ENCODE measurements at regions not wholly inside any gene's neighbourhood (a gene's known extent, or its start where the extent isn't known, plus 50 kb on each side); places are given as distances from the start of the nearest gene placed in this dataset.
"Not testable (repeated sequence)": the region's sequence is repeated elsewhere in the genome, so short reads cannot be mapped to it uniquely, and the experiment has no call there.

GRCh38 chrX:122835886-122836285, 348.2 kb upstream of the GRIA3 start:
- DNase-seq, result no peak

- DNase-seq, result no peak
Observed at GRCh38 chrX:122850326-122850725, 333.8 kb upstream of the GRIA3 start.

GRCh38 chrX:122856205-122856604, 327.9 kb upstream of the GRIA3 start:
- DNase-seq, result no peak

- no peak for DNase-seq
Observed at GRCh38 chrX:122857734-122858133, 326.3 kb upstream of the GRIA3 start.

GRCh38 chrX:122863067-122863466, 321.0 kb upstream of the GRIA3 start:
- no peak for DNase-seq

- no peak for DNase-seq
Observed at GRCh38 chrX:122866532-122866931, 317.5 kb upstream of the GRIA3 start.

GRCh38 chrX:122868631-122869030, 315.4 kb upstream of the GRIA3 start:
- no peak for DNase-seq

- no peak for DNase-seq
Observed at GRCh38 chrX:122869171-122869570, 314.9 kb upstream of the GRIA3 start.

GRCh38 chrX:122878269-122878668, 305.8 kb upstream of the GRIA3 start:
- no peak for DNase-seq

GRCh38 chrX:122880952-122881351, 303.1 kb upstream of the GRIA3 start:
- DNase-seq, result no peak

GRCh38 chrX:122890729-122891128, 293.3 kb upstream of the GRIA3 start:
- DNase-seq, result no peak

GRCh38 chrX:122906726-122907125, 277.4 kb upstream of the GRIA3 start:
- no peak for DNase-seq

GRCh38 chrX:122907375-122907774, 276.7 kb upstream of the GRIA3 start:
- no peak for DNase-seq

- no peak for DNase-seq
Observed at GRCh38 chrX:122910697-122911096, 273.4 kb upstream of the GRIA3 start.

- DNase-seq, result no peak
Observed at GRCh38 chrX:122913134-122913533, 270.9 kb upstream of the GRIA3 start.

GRCh38 chrX:122913764-122914163, 270.3 kb upstream of the GRIA3 start:
- DNase-seq, result no peak

- no peak for DNase-seq
Observed at GRCh38 chrX:122914256-122914655, 269.8 kb upstream of the GRIA3 start.

GRCh38 chrX:122934131-122934530, 249.9 kb upstream of the GRIA3 start:
- no peak for DNase-seq

GRCh38 chrX:122940199-122940598, 243.9 kb upstream of the GRIA3 start:
- DNase-seq, result no peak

- DNase-seq, result no peak
Observed at GRCh38 chrX:122941806-122942205, 242.3 kb upstream of the GRIA3 start.

- DNase-seq, result no peak
Observed at GRCh38 chrX:122943918-122944317, 240.2 kb upstream of the GRIA3 start.

GRCh38 chrX:122945328-122945727, 238.8 kb upstream of the GRIA3 start:
- no peak for DNase-seq

- no peak for DNase-seq
Observed at GRCh38 chrX:122972604-122973003, 211.5 kb upstream of the GRIA3 start.

- no peak for DNase-seq
Observed at GRCh38 chrX:122982521-122982920, 201.6 kb upstream of the GRIA3 start.

- not testable (repeated sequence) for DNase-seq
Observed at GRCh38 chrX:123002844-123003243, 181.2 kb upstream of the GRIA3 start.

GRCh38 chrX:123013141-123013540, 170.9 kb upstream of the GRIA3 start:
- DNase-seq, result no peak
